OCI-LY3 (cell line): ENCODE measurements at regions not wholly inside any gene's neighbourhood (a gene's known extent, or its start where the extent isn't known, plus 50 kb on each side); places are given as distances from the start of the nearest gene placed in this dataset.

Source experiments
- H2AFZ ChIP-seq: fragments of 200-600, 300-600 bp; shearing (Covaris generic); 2 replicates; pipeline ENCODE4 v1.6.0; 2014; ENCODE audit warnings: antibody characterized with exemption, low read depth, low read length
- H3K27ac ChIP-seq: fragments of 200-600, 300-600 bp; sonication (generic); 2 replicates; pipeline ENCODE4 v1.5.1; 2014; ENCODE audit warnings: mild to moderate bottlenecking, low read length, moderate library complexity, mixed read lengths
- H3K27me3 ChIP-seq: fragments of 200-600, 300-600 bp; sonication (generic); 2 replicates; pipeline ENCODE4 v1.6.1; 2014; ENCODE audit warnings: low read depth, low read length, mixed read lengths
- H3K36me3 ChIP-seq: fragments of 200-600, 300-600 bp; sonication (generic); replicated peaks from 2 replicates; pipeline ENCODE3; 2014; ENCODE audit warnings: low read depth, low read length, mixed read lengths
- H3K4me1 ChIP-seq: fragments of 300-600, 200-600 bp; sonication (generic); 2 replicates; pipeline ENCODE4 v1.6.1; 2014; ENCODE audit warnings: low read length, mixed read lengths
- H3K4me2 ChIP-seq: fragments of 200-600, 300-600 bp; sonication (generic); 2 replicates; pipeline ENCODE4 v1.6.1; 2014; ENCODE audit warnings: low read length, mixed read lengths
- H3K4me3 ChIP-seq: fragments of 300-600, 200-600 bp; sonication (generic); 2 replicates; pipeline ENCODE4 v1.5.1; 2014; ENCODE audit warnings: antibody characterized with exemption, mild to moderate bottlenecking, low read length, moderate library complexity
- H3K79me2 ChIP-seq: fragments of 300-600, 200-600 bp; shearing (Covaris generic); 2 replicates; pipeline ENCODE4 v1.6.1; 2014; ENCODE audit warnings: mild to moderate bottlenecking, low read length, mixed read lengths
- H3K9ac ChIP-seq: fragments of 300-600, 200-600 bp; shearing (Covaris generic); 2 replicates; pipeline ENCODE4 v1.6.0; 2014; ENCODE audit warnings: mild to moderate bottlenecking, low read length, moderate library complexity
- H3K9me3 ChIP-seq: fragments of 200-600, 300-600 bp; shearing (Covaris generic); 2 replicates; pipeline ENCODE4 v1.6.1; 2014; ENCODE audit warnings: low read length, mixed read lengths; ENCODE audit not compliant: insufficient read depth
- H4K20me1 ChIP-seq: fragments of 200-600, 300-600 bp; sonication (generic); 2 replicates; pipeline ENCODE4 v1.6.1; 2016; ENCODE audit warnings: low read length, mixed read lengths; ENCODE audit not compliant: insufficient read depth
- EZH2phosphoT487 ChIP-seq: fragments of 200-600 bp; shearing (Covaris generic); IDR thresholded peaks from 2 replicates; pipeline ENCODE4 v1.6.1; 2018; ENCODE audit warnings: antibody characterized with exemption, mixed run types, low read depth
- TF ChIP-seq, protein P1 (sequence below): fragments of 200-600, 300-600 bp; sonication (generic); IDR thresholded peaks from 2 replicates; pipeline ENCODE4 v1.5.1; 2014; ENCODE audit warnings: antibody characterized with exemption, low read length, low read depth

DNA sequence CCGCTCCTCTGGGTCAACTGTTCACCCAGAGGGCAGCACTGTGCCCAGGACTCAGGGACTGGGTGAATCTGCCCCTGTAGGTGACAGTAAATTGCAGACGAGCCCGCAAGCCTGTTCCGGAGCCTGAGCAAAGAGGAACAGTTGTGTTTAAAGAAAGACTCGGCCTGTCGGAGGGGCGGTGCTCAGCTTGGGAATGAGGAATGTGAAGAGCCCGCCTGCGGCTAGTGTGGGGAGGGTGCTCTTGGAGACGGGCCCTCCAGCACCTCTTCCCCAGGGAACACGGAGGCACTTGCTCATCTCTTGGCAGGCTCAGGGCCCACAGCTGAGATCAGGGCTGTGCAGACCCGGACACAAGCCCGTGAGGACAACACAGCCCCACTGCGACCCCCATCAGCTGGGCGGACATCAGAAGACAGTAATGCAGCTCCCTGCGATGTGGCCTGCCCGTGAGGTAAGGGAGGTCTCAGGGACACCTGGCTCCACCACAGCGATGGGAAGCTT lies 299.0 kb downstream of the NDUFA10 start:
- Histone ChIP-seq H3K79me2 (no peaks in the 10 kb centered on the region), H3K9me3 (no peaks in the 10 kb centered on the region), H3K36me3 (no peaks in the 10 kb centered on the region), H2AFZ (no peak overlapping the region), H3K9ac (no peak overlapping the region), H4K20me1 (no peaks in the 10 kb centered on the region), H3K27ac (no peak overlapping the region), H3K4me1 (no peaks in the 10 kb centered on the region), H3K4me2 (no peak overlapping the region), H3K27me3 (no peaks in the 10 kb centered on the region), H3K4me3 (no peak overlapping the region)
- TF ChIP-seq, protein P1, sequence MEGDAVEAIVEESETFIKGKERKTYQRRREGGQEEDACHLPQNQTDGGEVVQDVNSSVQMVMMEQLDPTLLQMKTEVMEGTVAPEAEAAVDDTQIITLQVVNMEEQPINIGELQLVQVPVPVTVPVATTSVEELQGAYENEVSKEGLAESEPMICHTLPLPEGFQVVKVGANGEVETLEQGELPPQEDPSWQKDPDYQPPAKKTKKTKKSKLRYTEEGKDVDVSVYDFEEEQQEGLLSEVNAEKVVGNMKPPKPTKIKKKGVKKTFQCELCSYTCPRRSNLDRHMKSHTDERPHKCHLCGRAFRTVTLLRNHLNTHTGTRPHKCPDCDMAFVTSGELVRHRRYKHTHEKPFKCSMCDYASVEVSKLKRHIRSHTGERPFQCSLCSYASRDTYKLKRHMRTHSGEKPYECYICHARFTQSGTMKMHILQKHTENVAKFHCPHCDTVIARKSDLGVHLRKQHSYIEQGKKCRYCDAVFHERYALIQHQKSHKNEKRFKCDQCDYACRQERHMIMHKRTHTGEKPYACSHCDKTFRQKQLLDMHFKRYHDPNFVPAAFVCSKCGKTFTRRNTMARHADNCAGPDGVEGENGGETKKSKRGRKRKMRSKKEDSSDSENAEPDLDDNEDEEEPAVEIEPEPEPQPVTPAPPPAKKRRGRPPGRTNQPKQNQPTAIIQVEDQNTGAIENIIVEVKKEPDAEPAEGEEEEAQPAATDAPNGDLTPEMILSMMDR = no peak
- no peak for TF ChIP-seq EZH2phosphoT487

- no peak for TF ChIP-seq EZH2phosphoT487
- TF ChIP-seq, protein P1 = no peak
- Histone ChIP-seq H3K4me1 (no peaks in the 10 kb centered on the region), H3K27ac (no peak overlapping the region), H3K36me3 (no peaks in the 10 kb centered on the region), H3K9ac (no peak overlapping the region), H2AFZ (no peak overlapping the region), H4K20me1 (no peaks in the 10 kb centered on the region), H3K9me3 (no peaks in the 10 kb centered on the region), H3K4me2 (no peak overlapping the region), H3K4me3 (no peak overlapping the region), H3K27me3 (no peaks in the 10 kb centered on the region), H3K79me2 (no peaks in the 10 kb centered on the region)
Measured at GRCh38 chr2:239725551-239725890, 299.6 kb downstream of the NDUFA10 start.

DNA sequence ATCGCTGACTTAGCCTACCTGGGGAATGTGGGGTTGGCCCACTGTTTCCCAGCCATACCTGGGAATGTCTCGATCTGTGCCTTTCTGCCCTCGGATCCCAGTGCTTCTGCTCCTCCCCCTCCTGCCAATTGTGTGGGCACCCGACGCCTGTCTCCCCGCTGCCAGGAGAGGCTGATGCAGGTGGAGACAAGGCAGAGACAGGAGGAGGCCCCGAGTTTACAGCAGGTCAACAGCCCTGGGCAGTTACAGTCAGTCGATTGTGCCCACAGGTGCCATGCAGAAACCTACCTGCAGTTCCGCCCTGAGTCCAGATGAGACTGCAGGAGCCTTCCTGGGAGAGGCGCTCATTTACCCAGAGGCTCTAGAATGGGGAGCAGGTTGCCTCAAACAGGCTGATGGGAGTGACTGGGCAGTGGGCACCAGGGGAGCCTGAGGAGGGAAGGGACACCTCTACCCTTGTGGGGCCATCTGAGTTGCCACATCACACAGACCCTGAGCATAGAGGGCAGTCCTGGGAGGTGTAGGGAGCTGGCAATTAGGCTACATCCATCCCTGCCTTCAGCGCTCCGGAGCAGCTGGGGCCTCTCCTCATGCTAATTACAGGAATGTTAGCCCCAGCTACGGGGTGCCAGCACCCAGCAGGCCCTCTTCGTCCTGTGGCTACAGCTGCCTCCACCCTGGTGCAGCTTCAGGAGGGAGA lies 300.1 kb downstream of the NDUFA10 start:
- Histone ChIP-seq H3K27me3 (no peaks in the 10 kb centered on the region), H3K79me2 (no peaks in the 10 kb centered on the region), H3K27ac (no peak overlapping the region), H2AFZ (no peak overlapping the region), H3K4me2 (no peak overlapping the region), H3K36me3 (no peaks in the 10 kb centered on the region), H3K9me3 (no peaks in the 10 kb centered on the region), H3K9ac (no peak overlapping the region), H3K4me3 (no peak overlapping the region), H4K20me1 (no peaks in the 10 kb centered on the region), H3K4me1 (no peaks in the 10 kb centered on the region)
- no peak for TF ChIP-seq EZH2phosphoT487
- TF ChIP-seq, protein P1 = no peak

- TF ChIP-seq, protein P1 = no peak
- TF ChIP-seq EZH2phosphoT487 = no peak
- H3K4me2 ChIP-seq = no peak overlapping the region
- H3K79me2 ChIP-seq = no peaks in the 10 kb centered on the region
- no peaks in the 10 kb centered on the region for H3K36me3 ChIP-seq
- no peaks in the 10 kb centered on the region for H3K27me3 ChIP-seq
- no peaks in the 10 kb centered on the region for H3K4me1 ChIP-seq
- no peaks in the 10 kb centered on the region for H3K9me3 ChIP-seq
- H3K27ac ChIP-seq = no peak overlapping the region
- no peak overlapping the region for H2AFZ ChIP-seq
- H4K20me1 ChIP-seq = no peaks in the 10 kb centered on the region
- no peak overlapping the region for H3K4me3 ChIP-seq
- no peak overlapping the region for H3K9ac ChIP-seq
Measured at GRCh38 chr2:239724194-239724849, 300.8 kb downstream of the NDUFA10 start.
